ENCODE measurements at regions not wholly inside any gene's neighbourhood (a gene's known extent, or its start where the extent isn't known, plus 50 kb on each side); places are given as distances from the start of the nearest gene placed in this dataset.

GRCh38 chr9:116059466-116059865 lies 94.1 kb upstream of the PAPPA start:
- peaks cover 65% of the 10 kb centered on the region for H3K27me3 Mint-ChIP-seq (ENCODE audit: insufficient read depth)
- H3K9ac ChIP-seq (ENCODE audit: extremely low read depth, low read length, poor library complexity, severe bottlenecking) = no peak overlapping the region
- H3K27me3 ChIP-seq (ENCODE audit: control insufficient read depth, insufficient read depth, low read length, poor library complexity, severe bottlenecking) = peaks cover 38% of the 10 kb centered on the region
- H3K36me3 Mint-ChIP-seq (ENCODE audit: low read depth) = no peaks in the 10 kb centered on the region
- H3K9me3 Mint-ChIP-seq = peaks cover 6% of the 10 kb centered on the region
- H3K9me3 ChIP-seq (ENCODE audit: control insufficient read depth, low read length) = peaks cover 3% of the 10 kb centered on the region
- no peak overlapping the region for H3K4me3 ChIP-seq (ENCODE audit: low read length)
- H3K27ac Mint-ChIP-seq = no peak overlapping the region
- H3K36me3 ChIP-seq (ENCODE audit: control insufficient read depth, insufficient read depth, low read length) = no peaks in the 10 kb centered on the region
- no peaks in the 10 kb centered on the region for H3K4me1 Mint-ChIP-seq
- TF ChIP-seq, protein P1, sequence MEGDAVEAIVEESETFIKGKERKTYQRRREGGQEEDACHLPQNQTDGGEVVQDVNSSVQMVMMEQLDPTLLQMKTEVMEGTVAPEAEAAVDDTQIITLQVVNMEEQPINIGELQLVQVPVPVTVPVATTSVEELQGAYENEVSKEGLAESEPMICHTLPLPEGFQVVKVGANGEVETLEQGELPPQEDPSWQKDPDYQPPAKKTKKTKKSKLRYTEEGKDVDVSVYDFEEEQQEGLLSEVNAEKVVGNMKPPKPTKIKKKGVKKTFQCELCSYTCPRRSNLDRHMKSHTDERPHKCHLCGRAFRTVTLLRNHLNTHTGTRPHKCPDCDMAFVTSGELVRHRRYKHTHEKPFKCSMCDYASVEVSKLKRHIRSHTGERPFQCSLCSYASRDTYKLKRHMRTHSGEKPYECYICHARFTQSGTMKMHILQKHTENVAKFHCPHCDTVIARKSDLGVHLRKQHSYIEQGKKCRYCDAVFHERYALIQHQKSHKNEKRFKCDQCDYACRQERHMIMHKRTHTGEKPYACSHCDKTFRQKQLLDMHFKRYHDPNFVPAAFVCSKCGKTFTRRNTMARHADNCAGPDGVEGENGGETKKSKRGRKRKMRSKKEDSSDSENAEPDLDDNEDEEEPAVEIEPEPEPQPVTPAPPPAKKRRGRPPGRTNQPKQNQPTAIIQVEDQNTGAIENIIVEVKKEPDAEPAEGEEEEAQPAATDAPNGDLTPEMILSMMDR (conservative IDR thresholded peaks at IDR 0.05) = no peak
- H3K4me3 Mint-ChIP-seq = no peak overlapping the region
- no peak overlapping the region for H3K27ac ChIP-seq (ENCODE audit: low read depth, low read length)
- DNase-seq = no peak
- no peaks in the 10 kb centered on the region for H3K4me1 ChIP-seq (ENCODE audit: control insufficient read depth, insufficient read depth, low read length)
- WGBS, 2 experiments (ENCODE audit: insufficient coverage in 1 of 2, insufficient read length in 1 of 2) = 81% methylated on average over 1 of the region's 2 CpGs; no CpG with 5 or more reads in 1 of the 2 experiments

DNA sequence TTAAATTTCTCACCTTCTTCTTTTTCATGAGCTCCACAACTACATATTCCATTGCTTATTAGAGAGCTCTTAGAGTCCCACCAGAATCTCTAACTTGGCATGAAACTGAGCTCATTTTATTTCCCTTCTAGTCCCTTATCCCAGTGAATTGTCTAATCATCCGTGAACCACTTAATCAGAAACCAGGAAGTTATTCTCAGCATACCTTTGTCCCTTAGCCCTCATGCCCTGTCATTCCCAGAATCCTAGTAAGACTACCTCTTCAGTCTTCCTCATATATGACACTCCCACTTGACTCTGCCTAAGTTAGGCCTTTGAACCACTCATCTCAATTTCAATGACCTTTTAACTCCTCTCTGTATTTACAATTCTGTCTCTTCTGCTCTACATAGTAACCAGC lies 93.0 kb upstream of the PAPPA start:
- Mint-ChIP-seq H3K9me3 (peaks cover 6% of the 10 kb centered on the region), H3K4me3 (no peak overlapping the region), H3K36me3 (ENCODE audit: low read depth) (no peaks in the 10 kb centered on the region), H3K4me1 (no peaks in the 10 kb centered on the region), H3K27ac (no peak overlapping the region), H3K27me3 (ENCODE audit: insufficient read depth) (peaks cover 69% of the 10 kb centered on the region)
- H3K9me3 ChIP-seq (ENCODE audit: control insufficient read depth, low read length) = peaks cover 3% of the 10 kb centered on the region
- TF ChIP-seq, protein P1 (conservative IDR thresholded peaks at IDR 0.05) = no peak
- no peaks in the 10 kb centered on the region for H3K36me3 ChIP-seq (ENCODE audit: control insufficient read depth, insufficient read depth, low read length)
- DNase-seq = no peak
- H3K27ac ChIP-seq (ENCODE audit: low read depth, low read length) = no peak overlapping the region
- H3K27me3 ChIP-seq (ENCODE audit: control insufficient read depth, insufficient read depth, low read length, poor library complexity, severe bottlenecking) = peaks cover 43% of the 10 kb centered on the region
- H3K4me3 ChIP-seq (ENCODE audit: low read length) = no peak overlapping the region
- no peak overlapping the region for H3K9ac ChIP-seq (ENCODE audit: extremely low read depth, low read length, poor library complexity, severe bottlenecking)
- 86 to 100% methylated on average over 1 of the region's 1 CpG for WGBS, 2 experiments (ENCODE audit: insufficient coverage in 1 of 2, insufficient read length in 1 of 2)
- no peaks in the 10 kb centered on the region for H3K4me1 ChIP-seq (ENCODE audit: control insufficient read depth, insufficient read depth, low read length)

DNA sequence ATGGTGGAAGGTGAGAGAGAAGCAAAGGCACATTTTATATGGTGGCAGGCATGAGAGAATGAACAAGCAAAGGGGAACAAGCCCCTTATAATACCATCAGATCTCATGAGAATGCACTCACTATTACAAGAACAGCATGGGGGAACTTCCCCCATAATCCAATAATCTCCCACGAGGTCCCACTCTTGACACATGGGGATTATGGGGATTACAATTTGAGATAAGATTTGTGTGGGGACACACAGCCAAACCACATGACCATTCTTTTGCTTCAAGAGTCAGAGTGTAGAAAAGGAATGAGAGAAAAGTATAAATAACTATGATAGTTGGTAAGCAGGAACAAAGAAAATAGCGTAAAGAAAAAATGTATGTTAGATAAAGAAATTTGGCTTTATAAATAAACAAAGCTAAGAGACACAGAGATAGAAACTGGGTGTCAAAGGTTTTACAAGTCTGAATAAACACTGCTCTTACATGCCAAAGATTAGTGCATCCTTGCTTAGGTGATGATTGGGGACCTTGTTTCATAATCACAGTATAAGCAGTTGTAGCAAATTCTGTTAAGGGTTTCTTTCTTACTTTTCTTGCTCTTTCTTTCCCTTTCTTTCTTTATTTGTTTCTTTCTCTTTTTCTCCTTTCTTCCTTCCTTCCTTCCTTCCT lies 91.9 kb upstream of the PAPPA start:
- H3K4me1 Mint-ChIP-seq = no peaks in the 10 kb centered on the region

More for the DNA sequence above, 91.9 kb upstream of the PAPPA start:
- H3K4me1 ChIP-seq (ENCODE audit: control insufficient read depth, insufficient read depth, low read length) = no peaks in the 10 kb centered on the region
- peaks cover 54% of the 10 kb centered on the region for H3K27me3 ChIP-seq (ENCODE audit: control insufficient read depth, insufficient read depth, low read length, poor library complexity, severe bottlenecking)
- no peaks in the 10 kb centered on the region for H3K36me3 ChIP-seq (ENCODE audit: control insufficient read depth, insufficient read depth, low read length)
- DNase-seq = no peak
- Mint-ChIP-seq H3K36me3 (ENCODE audit: low read depth) (no peaks in the 10 kb centered on the region), H3K27me3 (ENCODE audit: insufficient read depth) (peaks cover 71% of the 10 kb centered on the region), H3K27ac (no peak overlapping the region), H3K9me3 (peaks cover 6% of the 10 kb centered on the region), H3K4me3 (no peak overlapping the region)
- 93 to 100% methylated on average over 1 of the region's 2 CpGs for WGBS, 2 experiments (ENCODE audit: insufficient coverage in 1 of 2, insufficient read length in 1 of 2)
- peaks cover 3% of the 10 kb centered on the region for H3K9me3 ChIP-seq (ENCODE audit: control insufficient read depth, low read length)
- TF ChIP-seq, protein P1 (conservative IDR thresholded peaks at IDR 0.05) = no peak
- no peak overlapping the region for H3K27ac ChIP-seq (ENCODE audit: low read depth, low read length)
- no peak overlapping the region for H3K4me3 ChIP-seq (ENCODE audit: low read length)
- no peak overlapping the region for H3K9ac ChIP-seq (ENCODE audit: extremely low read depth, low read length, poor library complexity, severe bottlenecking)

All from endodermal cell (in vitro differentiated cells).